NCI-H774 (cell line): ENCODE measurements at regions not wholly inside any gene's neighbourhood (a gene's known extent, or its start where the extent isn't known, plus 50 kb on each side); places are given as distances from the start of the nearest gene placed in this dataset.
"Not testable (repeated sequence)": the region's sequence is repeated elsewhere in the genome, so short reads cannot be mapped to it uniquely, and the experiment has no call there.

Experiments used
- DNase-seq: peaks from one replicate; lab custom pipeline; 2025; lab: John Stamatoyannopoulos, UW

GRCh38 chr12:42030588-42030987, 114.1 kb downstream of the GXYLT1 start:
- DNase-seq, result no peak

- no peak for DNase-seq
These were observed 117.1 kb downstream of the GXYLT1 start for GRCh38 chr12:42027546-42027945.

- DNase-seq, result no peak
These were observed 120.2 kb downstream of the GXYLT1 start for GRCh38 chr12:42024495-42024830.

- peak; percentile 88 for DNase-seq
These were observed 120.8 kb downstream of the GXYLT1 start for GRCh38 chr12:42023733-42024494.

DNA sequence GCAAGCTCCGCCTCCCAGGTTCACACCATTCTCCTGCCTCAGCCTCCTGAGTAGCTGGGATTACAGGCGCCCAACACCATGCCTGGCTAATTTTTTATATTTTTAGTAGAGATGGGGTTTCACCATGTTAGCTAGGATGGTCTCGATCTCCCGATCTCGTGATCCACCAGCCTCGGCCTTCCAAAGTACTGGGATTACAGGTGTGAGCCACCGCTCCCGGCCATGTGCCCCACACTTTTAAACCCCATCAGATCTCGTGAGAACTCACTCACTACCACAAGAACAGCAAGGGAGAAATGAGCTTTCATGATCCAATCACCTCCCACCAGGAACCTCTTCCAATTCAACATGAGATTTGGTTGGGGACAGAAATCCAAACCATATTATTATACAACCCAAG, 122.7 kb downstream of the GXYLT1 start:
- not testable (repeated sequence) for DNase-seq

DNA sequence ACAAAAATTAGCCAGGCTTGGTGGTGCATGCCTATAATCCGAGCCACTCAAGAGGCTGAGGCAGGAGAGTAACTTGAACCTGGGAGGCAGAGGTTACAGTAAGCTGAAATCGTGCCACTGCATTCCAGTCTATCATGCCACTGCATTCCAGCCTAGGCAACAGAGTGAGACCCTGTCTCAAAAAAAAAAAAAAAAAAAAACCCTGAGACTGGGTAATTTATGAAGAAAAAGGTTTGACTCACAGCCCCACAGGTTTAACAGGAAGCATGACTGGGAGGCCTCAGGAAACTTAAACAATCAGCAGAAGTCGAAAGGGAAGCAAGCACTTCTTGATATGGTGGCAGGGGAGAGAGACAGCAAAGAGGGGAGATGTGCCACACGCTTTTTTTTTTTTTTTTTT, 123.2 kb downstream of the GXYLT1 start:
- DNase-seq, result no peak

- no peak for DNase-seq
These were observed 124.4 kb downstream of the GXYLT1 start for GRCh38 chr12:42020226-42020625.

DNA sequence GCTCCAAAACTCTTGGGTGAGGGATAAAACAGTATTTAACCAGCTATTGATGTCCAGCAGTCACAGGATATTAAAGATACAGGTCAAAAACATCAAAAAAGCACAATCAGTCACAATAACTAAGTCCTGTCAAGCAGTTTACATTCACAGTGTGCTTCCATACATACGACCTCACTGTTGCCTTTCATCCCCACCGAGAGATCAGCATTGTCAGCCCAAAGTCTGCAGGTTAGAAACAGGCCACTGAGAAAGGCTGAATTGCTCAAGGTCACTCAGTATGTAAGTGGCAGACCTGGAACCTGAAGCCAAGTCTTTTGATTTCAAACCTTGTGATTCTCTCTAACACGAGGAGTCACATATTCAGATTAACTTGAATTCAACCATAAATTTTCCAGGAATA, 124.9 kb downstream of the GXYLT1 start:
- DNase-seq, result no peak

DNA sequence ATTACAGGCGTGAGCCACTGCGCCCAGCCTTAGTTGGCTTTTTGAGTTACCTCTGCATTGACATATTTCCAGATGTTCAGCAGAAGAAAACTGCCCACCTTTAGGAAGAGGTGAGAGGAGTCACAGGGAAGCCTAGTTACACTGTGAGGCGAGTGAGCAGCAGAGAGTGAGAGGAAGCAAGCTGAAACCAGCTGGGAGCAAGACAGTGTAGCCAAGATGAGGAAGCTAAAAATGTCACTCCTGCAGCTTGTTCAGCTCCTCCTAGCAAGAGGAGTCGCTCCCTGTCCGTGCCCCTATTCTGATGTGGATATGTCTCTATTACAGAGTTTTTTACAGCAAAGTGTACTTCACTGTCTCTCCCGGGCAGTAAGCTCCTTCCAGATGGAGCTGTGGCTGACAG, 127.6 kb downstream of the GXYLT1 start:
- no peak for DNase-seq

DNA sequence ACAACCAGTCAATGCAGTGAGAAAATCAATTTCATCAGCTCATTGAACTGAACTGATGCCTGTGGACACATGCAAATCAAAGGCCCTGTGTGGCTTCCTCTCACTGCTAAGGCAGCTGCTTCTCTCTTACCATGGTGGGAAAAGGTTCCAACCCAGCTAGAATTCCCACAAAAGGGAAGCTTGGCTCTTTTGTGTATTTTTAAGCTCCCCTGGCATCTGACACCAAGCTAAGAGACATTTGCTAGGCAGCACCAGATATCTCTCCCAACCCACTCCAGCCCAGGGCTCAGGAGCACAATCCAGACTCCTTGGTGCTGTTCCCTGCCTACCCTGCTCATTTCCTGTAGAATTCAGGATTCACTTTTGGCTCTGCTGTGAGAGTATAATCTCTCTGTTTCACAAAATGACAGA, 129.6 kb downstream of the GXYLT1 start:
- no peak for DNase-seq

GRCh38 chr12:42012501-42012900, 132.2 kb downstream of the GXYLT1 start:
- DNase-seq, result not testable (repeated sequence)

GRCh38 chr12:42010715-42011114, 134.0 kb downstream of the GXYLT1 start:
- no peak for DNase-seq

DNA sequence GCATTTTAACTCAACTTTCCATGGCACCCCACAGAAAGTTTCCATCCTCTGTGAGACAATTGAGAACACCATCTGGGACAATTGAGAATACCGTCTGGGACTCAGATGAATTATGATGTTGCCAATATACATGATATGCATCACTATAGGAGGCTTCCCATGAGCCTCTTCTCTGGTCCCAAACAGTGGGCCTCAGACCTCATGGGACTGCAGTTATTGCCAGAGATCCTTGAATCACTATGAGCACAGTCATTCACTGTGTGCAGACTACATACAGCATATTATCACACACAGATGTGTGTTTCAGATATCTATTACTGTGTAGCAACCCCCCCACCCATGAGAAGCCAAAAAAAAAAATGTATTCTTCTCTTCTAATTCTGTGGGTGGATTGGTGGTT, 134.4 kb downstream of the GXYLT1 start:
- DNase-seq, result no peak

DNA sequence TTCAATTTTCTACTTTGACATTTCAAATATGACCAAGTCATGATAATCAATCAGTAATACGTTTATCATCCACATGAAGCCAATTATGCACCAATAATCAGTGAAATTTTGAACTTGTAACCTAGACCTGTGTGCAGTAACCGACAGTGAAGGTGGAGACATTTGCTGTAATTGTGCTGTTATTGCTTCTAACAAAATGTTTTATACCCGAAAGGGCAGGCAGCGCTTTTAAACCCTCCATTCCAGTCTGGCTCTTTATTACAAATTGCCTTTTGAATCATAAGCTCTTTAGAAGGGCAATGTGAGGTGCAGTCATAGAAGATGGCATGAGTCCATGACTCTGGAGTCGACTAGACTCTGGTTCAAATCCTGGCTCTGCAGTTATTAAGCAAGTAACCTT, 135.7 kb downstream of the GXYLT1 start:
- DNase-seq, result no peak

GRCh38 chr12:42003031-42003430, 141.6 kb downstream of the GXYLT1 start:
- DNase-seq, result no peak

DNA sequence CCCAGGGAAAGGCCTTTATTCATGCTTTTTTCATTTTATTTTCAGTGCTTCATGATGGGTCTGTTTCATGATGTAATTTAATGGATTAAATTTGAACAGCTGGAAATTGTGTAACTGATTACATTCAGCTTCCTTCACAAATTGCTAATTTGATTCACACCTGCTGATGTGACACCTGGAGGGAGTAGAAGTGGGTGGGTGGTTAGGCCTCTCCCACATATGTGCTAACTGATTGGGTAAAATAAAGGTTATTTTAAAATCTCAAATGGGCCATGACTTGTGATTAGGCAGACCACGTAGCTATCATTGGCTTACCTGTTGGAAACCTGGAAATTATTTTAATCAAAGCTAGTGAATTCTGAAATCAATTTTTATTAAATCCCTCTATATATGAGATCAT, 142.1 kb downstream of the GXYLT1 start:
- DNase-seq, result peak; percentile 20

DNA sequence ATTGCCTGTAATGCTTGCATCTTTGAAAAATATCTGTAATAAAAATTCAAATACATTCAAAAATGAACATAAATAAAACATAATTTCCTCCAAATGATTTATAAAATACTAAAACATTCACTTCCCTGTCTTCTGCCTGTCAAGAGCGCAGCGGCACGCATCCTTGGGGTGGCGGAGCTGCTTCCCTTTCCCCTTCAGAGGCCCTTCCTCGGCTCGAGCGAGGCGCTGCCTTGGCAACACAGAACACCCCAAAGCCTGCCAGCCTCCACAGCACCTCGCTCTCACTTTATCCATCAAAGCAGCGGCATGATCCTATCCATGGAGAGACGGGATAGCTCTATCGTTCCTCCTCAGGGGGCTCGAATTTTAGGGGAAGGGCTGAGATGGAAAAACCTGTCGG, 146.2 kb downstream of the GXYLT1 start:
- DNase-seq, result no peak

- DNase-seq, result no peak
These were observed 151.4 kb downstream of the GXYLT1 start for GRCh38 chr12:41993283-41993682.

- DNase-seq, result no peak
These were observed 151.9 kb downstream of the GXYLT1 start for GRCh38 chr12:41992692-41993215.

DNA sequence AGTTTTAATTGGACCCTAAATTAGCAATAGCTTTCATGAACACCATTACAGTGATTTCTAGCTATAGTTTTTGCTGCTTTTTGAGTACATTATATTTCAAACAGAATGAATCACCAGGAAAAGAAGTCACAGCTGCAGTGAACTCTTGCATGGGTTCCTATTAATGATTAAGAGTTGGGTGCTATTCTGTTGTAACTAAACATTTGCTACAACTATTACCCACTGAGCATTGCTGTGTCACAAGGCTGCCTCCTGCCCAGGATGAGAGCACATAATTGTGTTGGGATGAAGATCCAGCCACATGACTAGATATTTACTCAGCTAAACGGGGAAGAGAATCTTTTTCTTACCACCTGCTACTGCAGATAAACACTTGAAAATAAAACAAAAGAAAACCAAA, 152.7 kb downstream of the GXYLT1 start:
- DNase-seq, result no peak

- no peak for DNase-seq
These were observed 156.0 kb downstream of the GXYLT1 start for GRCh38 chr12:41988715-41989114.

DNA sequence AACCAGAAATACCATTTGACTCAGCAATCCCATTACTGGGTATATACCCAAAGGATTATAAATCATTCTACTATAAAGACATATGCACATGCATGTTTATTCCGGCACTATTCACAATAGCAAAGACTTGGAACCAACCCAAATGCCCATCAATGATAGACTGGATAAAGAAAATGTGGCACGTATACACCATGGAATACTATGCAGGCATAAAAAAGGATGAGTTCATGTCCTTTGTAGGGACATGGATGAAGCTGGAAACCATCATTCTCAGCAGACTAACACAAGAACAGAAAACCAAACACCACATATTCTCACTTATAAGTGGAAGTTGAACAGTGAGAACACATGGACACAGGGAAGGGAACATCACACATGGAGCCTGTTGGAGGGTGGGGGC, 158.2 kb downstream of the GXYLT1 start:
- DNase-seq, result not testable (repeated sequence)

DNA sequence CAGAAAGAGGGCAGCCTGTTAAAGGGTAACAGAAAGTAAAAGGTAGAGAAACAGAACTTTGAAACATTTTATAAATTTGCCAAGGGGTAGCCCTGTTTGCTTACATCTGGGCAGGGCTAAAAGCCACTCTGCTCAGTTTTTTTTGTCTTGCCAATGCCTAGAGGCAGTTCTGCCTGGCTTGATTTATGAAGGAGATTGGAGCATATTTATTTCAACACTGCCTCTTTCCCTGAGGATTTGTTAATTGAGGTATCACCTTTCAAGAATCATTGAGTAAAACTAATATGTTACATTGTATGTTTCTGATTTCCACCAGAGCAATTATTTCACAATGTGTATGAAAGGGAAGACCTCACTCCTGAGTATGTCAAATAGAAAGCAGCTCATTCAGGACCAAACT, 160.8 kb downstream of the GXYLT1 start:
- no peak for DNase-seq

GRCh38 chr12:41983394-41983793, 161.3 kb downstream of the GXYLT1 start:
- DNase-seq, result no peak
